CD14-positive monocyte (primary cell): ENCODE measurements at regions not wholly inside any gene's neighbourhood (a gene's known extent, or its start where the extent isn't known, plus 50 kb on each side); places are given as distances from the start of the nearest gene placed in this dataset.

ENCODE experiments used
- DNase-seq, 3 donors: peaks; one replicate each; pipeline ENCODE4 v3.0.0-alpha.2; 2011 to 2022
- H2AFZ ChIP-seq: 2 replicates; pipeline ENCODE4 v1.6.0; 2012; ENCODE audit warnings: mild to moderate bottlenecking, low read depth, low read length, inconsistent platforms; ENCODE audit not compliant: insufficient read depth, poor library complexity, severe bottlenecking
- H3K27ac ChIP-seq, 2 donors: 1 replicate in 1 of 2; 2 replicates in 1 of 2; pipeline ENCODE4 v1.5.1; 2012 to 2013; ENCODE audit warnings: low read length in 2 of 2, control low read depth in 1 of 2, inconsistent platforms in 1 of 2, low read depth in 1 of 2, mild to moderate bottlenecking in 1 of 2
- H3K27me3 ChIP-seq, 2 donors: one replicate each; pipeline versions ENCODE4 v1.6.0 to v1.6.1; 2011 to 2013; ENCODE audit warnings: low read length in 2 of 2; ENCODE audit not compliant: control insufficient read depth in 2 of 2, insufficient read depth in 2 of 2
- H3K36me3 ChIP-seq, 2 donors: replicated peaks in 1 of 2; 1 replicate in 1 of 2; 2 replicates in 1 of 2; pipeline versions ENCODE4 v1.5.1 to v1.6.1; 2012 to 2013; ENCODE audit warnings: low read length in 2 of 2, control low read depth in 1 of 2, inconsistent platforms in 1 of 2, mild to moderate bottlenecking in 1 of 2; ENCODE audit not compliant: insufficient read depth in 2 of 2, control insufficient read depth in 1 of 2
- H3K4me1 ChIP-seq, 2 donors: 1 replicate in 1 of 2; 2 replicates in 1 of 2; pipeline versions ENCODE4 v1.5.1 to v1.6.1; 2012 to 2013; ENCODE audit warnings: low read length in 2 of 2, control low read depth in 1 of 2, inconsistent platforms in 1 of 2, mild to moderate bottlenecking in 1 of 2, moderate library complexity in 1 of 2; ENCODE audit not compliant: insufficient read depth in 2 of 2, control insufficient read depth in 1 of 2
- H3K4me2 ChIP-seq: replicated peaks from 2 replicates; pipeline ENCODE3; 2012; ENCODE audit warnings: low read length, moderate library complexity, mild to moderate bottlenecking; ENCODE audit not compliant: poor library complexity, severe bottlenecking; ENCODE audit errors: extremely low read depth
- H3K4me3 ChIP-seq, 3 experiments: fragments of 200-600 bp in 1 of 3; sonication (generic) in 1 of 3; replicated peaks in 1 of 3; 1 replicate in 2 of 3; 2 replicates in 1 of 3; pipeline ENCODE4 v1.5.1; 2011 to 2013; ENCODE audit warnings: low read length in 3 of 3, mild to moderate bottlenecking in 3 of 3, control low read depth in 2 of 3, low read depth in 2 of 3, inconsistent platforms in 1 of 3, moderate library complexity in 1 of 3
- H3K79me2 ChIP-seq: 2 replicates; pipeline ENCODE4 v1.6.0; 2012; ENCODE audit warnings: mild to moderate bottlenecking, control low read depth, inconsistent platforms, low read length, moderate library complexity; ENCODE audit not compliant: insufficient read depth
- H3K9ac ChIP-seq: 2 replicates; pipeline ENCODE4 v1.6.0; 2017; ENCODE audit warnings: low read length, mild to moderate bottlenecking; ENCODE audit not compliant: insufficient read depth, poor library complexity, severe bottlenecking
- H3K9me3 ChIP-seq, 2 donors: replicated peaks in 1 of 2; 1 replicate in 1 of 2; 2 replicates in 1 of 2; pipeline versions ENCODE4 v1.5.1 to v1.6.1; 2012 to 2013; ENCODE audit warnings: low read length in 2 of 2, control low read depth in 1 of 2; ENCODE audit not compliant: control insufficient read depth in 1 of 2, insufficient read depth in 1 of 2
- H4K20me1 ChIP-seq: 2 replicates; pipeline ENCODE4 v1.6.0; 2012; ENCODE audit warnings: mild to moderate bottlenecking, low read length, control low read depth, moderate library complexity; ENCODE audit not compliant: insufficient read depth
- H3K27ac Mint-ChIP-seq, 7 donors: one replicate each; pipeline ENCODE4 v1.8.0; 2020; ENCODE audit warnings: mild to moderate bottlenecking in 7 of 7, mixed read lengths in 7 of 7, moderate library complexity in 6 of 7, inconsistent platforms in 2 of 7
- H3K27me3 Mint-ChIP-seq, 3 donors: one replicate each; pipeline ENCODE4 v1.8.0; 2021 to 2022; ENCODE audit warnings: low read depth in 3 of 3, mild to moderate bottlenecking in 3 of 3, mixed read lengths in 3 of 3, moderate library complexity in 3 of 3, inconsistent platforms in 1 of 3
- H3K36me3 Mint-ChIP-seq, 2 donors: one replicate each; pipeline ENCODE4 v1.8.0; 2020; ENCODE audit warnings: mixed read lengths in 2 of 2, inconsistent platforms in 1 of 2, mild to moderate bottlenecking in 1 of 2
- H3K4me1 Mint-ChIP-seq: one replicate; pipeline ENCODE4 v1.8.0; 2020; ENCODE audit warnings: mild to moderate bottlenecking, mixed read lengths
- H3K4me3 Mint-ChIP-seq, 2 donors: one replicate each; pipeline ENCODE4 v1.8.0; 2020; ENCODE audit warnings: mild to moderate bottlenecking in 2 of 2, mixed read lengths in 2 of 2, moderate library complexity in 1 of 2
- H3K9me3 Mint-ChIP-seq, 7 donors: one replicate each; pipeline ENCODE4 v1.8.0; 2020 to 2022; ENCODE audit warnings: mixed read lengths in 7 of 7, mild to moderate bottlenecking in 6 of 7, moderate library complexity in 6 of 7, inconsistent platforms in 2 of 7
- WGBS: methylation state at CpG from one replicate; pipeline ENCODE4 v1.1.5; 2013; ENCODE audit warnings: missing lambda C conversion rate; ENCODE audit not compliant: insufficient coverage; 5-methylcytosine and 5-hydroxymethylcytosine counted together
- intact Hi-C, 2 donors: fragments of 100-400 bp; cut with micrococcal nuclease; formaldehyde crosslinking; loops; one replicate each; pipeline versions ENCODE4 v1.15.0 to v1.15.1; 2023
- TF ChIP-seq, protein P1 (sequence below): fragments of 200-600 bp; IDR thresholded peaks from one replicate; pipeline ENCODE4 v1.8.0; 2022; ENCODE audit warnings: antibody characterized with exemption, mild to moderate bottlenecking

DNA sequence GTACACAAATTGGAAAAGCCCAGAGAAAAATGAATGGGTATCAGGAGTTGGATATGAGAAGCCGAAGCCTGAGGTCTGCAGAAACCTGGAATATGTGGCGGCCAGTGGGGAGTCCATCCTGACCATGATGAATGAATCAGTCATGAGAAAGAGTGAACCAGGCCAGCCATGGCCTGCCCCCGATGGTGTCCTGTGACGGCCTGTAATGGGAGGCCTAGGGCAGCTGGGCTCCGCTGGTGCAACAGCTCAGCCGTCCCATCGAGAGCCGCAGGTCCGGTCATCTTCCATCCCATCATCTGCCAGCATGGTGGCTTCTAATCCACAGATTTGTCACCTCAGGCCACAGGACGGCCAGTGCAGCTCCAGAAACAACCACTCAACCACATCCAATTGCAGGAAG, 116.4 kb downstream of the PDCL3 start:
- Histone ChIP-seq H4K20me1 (no peaks in the 10 kb centered on the region), H3K27ac (no peak overlapping the region), H3K4me1 (no peaks in the 10 kb centered on the region), H2AFZ (no peak overlapping the region), H3K27me3 (no peaks in the 10 kb centered on the region), H3K4me2 (no peak overlapping the region), H3K4me3 (no peak overlapping the region), H3K36me3 (no peaks in the 10 kb centered on the region), H3K9ac (no peak overlapping the region), H3K79me2 (no peaks in the 10 kb centered on the region), H3K9me3 (peaks cover 0 to 7% of the 10 kb centered on the region in 2 donors)
- no peak for DNase-seq
- no peak overlapping the region for H3K4me3 Mint-ChIP-seq
- H3K9me3 Mint-ChIP-seq, result peaks cover 0 to 10% (median 4%) of the 10 kb centered on the region in 7 donors
- H3K36me3 Mint-ChIP-seq, result no peaks in the 10 kb centered on the region
- H3K27me3 Mint-ChIP-seq, result peaks cover 1 to 5% (median 2%) of the 10 kb centered on the region in 3 donors
- H3K4me1 Mint-ChIP-seq, result no peaks in the 10 kb centered on the region
- 96% methylated on average over 2 of the region's 10 CpGs for WGBS
- TF ChIP-seq, protein P1, sequence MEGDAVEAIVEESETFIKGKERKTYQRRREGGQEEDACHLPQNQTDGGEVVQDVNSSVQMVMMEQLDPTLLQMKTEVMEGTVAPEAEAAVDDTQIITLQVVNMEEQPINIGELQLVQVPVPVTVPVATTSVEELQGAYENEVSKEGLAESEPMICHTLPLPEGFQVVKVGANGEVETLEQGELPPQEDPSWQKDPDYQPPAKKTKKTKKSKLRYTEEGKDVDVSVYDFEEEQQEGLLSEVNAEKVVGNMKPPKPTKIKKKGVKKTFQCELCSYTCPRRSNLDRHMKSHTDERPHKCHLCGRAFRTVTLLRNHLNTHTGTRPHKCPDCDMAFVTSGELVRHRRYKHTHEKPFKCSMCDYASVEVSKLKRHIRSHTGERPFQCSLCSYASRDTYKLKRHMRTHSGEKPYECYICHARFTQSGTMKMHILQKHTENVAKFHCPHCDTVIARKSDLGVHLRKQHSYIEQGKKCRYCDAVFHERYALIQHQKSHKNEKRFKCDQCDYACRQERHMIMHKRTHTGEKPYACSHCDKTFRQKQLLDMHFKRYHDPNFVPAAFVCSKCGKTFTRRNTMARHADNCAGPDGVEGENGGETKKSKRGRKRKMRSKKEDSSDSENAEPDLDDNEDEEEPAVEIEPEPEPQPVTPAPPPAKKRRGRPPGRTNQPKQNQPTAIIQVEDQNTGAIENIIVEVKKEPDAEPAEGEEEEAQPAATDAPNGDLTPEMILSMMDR, result no peak
- intact Hi-C loops, result no loop called here
- H3K27ac Mint-ChIP-seq, result no peak overlapping the region

GRCh38 chr2:100682536-100682935, 119.7 kb downstream of the PDCL3 start:
- H3K36me3 Mint-ChIP-seq, result no peaks in the 10 kb centered on the region

More at GRCh38 chr2:100682536-100682935, 119.7 kb downstream of the PDCL3 start:
- H3K4me1 ChIP-seq, result no peaks in the 10 kb centered on the region
- H3K4me3 ChIP-seq, result no peak overlapping the region
- Mint-ChIP-seq H3K9me3 (peaks cover 0 to 18% (median 8%) of the 10 kb centered on the region in 7 donors), H3K27ac (no peak overlapping the region), H3K27me3 (peaks cover 1 to 4% (median 1%) of the 10 kb centered on the region in 3 donors), H3K4me3 (no peak overlapping the region), H3K4me1 (no peaks in the 10 kb centered on the region)
- TF ChIP-seq, protein P1, result no peak
- no peak overlapping the region for H2AFZ ChIP-seq
- no peak overlapping the region for H3K27ac ChIP-seq
- DNase-seq, result no peak
- no peaks in the 10 kb centered on the region for H3K36me3 ChIP-seq
- no peaks in the 10 kb centered on the region for H4K20me1 ChIP-seq
- WGBS, result 94% methylated on average over 5 of the region's 7 CpGs
- peaks cover 6 to 7% of the 10 kb centered on the region in 2 donors for H3K9me3 ChIP-seq
- H3K79me2 ChIP-seq, result no peaks in the 10 kb centered on the region
- H3K9ac ChIP-seq, result no peak overlapping the region
- intact Hi-C loops, result no loop called here
- H3K27me3 ChIP-seq, result no peaks in the 10 kb centered on the region
- H3K4me2 ChIP-seq, result no peak overlapping the region
